HepG2 (cell line): ENCODE measurements at regions not wholly inside any gene's neighbourhood (a gene's known extent, or its start where the extent isn't known, plus 50 kb on each side); places are given as distances from the start of the nearest gene placed in this dataset.
A peak's percentile ranks its signal among the peaks of the same experiment; 100 is the strongest.

ENCODE experiments used
- ATAC-seq: fragments of 200-7000 bp; cut with Tn5 transposase; 3 replicates; pipeline ENCODE4 v1.9.1; 2020; ENCODE audit warnings: mild to moderate bottlenecking, moderate library complexity
- BruUV-seq: library from RNA; stranded (reverse); fragments of 400-500 nt; replicated peaks from 2 replicates; lab custom pipeline; 2021; lab: Mats Ljungman, UMichigan
- CTCF ChIA-PET: fragments of 300-600 bp; formaldehyde crosslinking; extraction: SDS; loops from one replicate; lab custom pipeline; 2021; ENCODE audit warnings: low total read pairs, inconsistent platforms, low intra/inter-chr PET ratio; lab: Yijun Ruan, JAX
- POLR2A ChIA-PET: fragments of 350-600 bp; sonication (Branson Sonifier 250); formaldehyde crosslinking; loops from one replicate; lab custom pipeline; 2020; ENCODE audit warnings: antibody characterized with exemption, inconsistent platforms; lab: Yijun Ruan, JAX
- DNase-seq: peaks from one replicate; pipeline ENCODE4 v3.0.0-alpha.2; 2015; ENCODE audit warnings: low spot score
- FAIRE-seq: peaks from 3 replicates; lab custom pipeline; 2011; peaks lifted over from hg19 to GRCh38; lab: Jason Lieb, UNC
- H2AFZ ChIP-seq: one replicate; pipeline ENCODE4 v1.6.1; 2011; ENCODE audit warnings: low read length, inconsistent platforms
- H3K27ac ChIP-seq: fragments of 300-600 bp; 3 replicates; pipeline ENCODE4 v1.8.0; 2011; ENCODE audit warnings: mixed run types, mild to moderate bottlenecking, mixed read lengths, low read length, inconsistent platforms; ENCODE audit not compliant: insufficient read depth; ENCODE audit errors: extremely low read length
- H3K27me3 ChIP-seq, 2 experiments: fragments of 200-600 bp in 1 of 2; 2 replicates in 1 of 2; 3 replicates in 1 of 2; pipeline versions ENCODE4 v1.6.0 to v1.8.0; 2011; ENCODE audit warnings: low read length in 2 of 2, mild to moderate bottlenecking in 2 of 2, moderate library complexity in 2 of 2, inconsistent platforms in 1 of 2; ENCODE audit not compliant: insufficient read depth in 2 of 2, control insufficient read depth in 1 of 2
- H3K36me3 ChIP-seq, 2 experiments: fragments of 200-600 bp in 1 of 2; replicated peaks in 1 of 2; 2 replicates in 1 of 2; 3 replicates in 1 of 2; pipeline versions ENCODE4 v1.5.1 to v1.8.0; 2011; ENCODE audit warnings: low read length in 2 of 2, inconsistent platforms in 1 of 2; ENCODE audit not compliant: insufficient read depth in 2 of 2, control insufficient read depth in 1 of 2
- H3K4me1 ChIP-seq: 2 replicates; pipeline ENCODE4 v1.5.1; 2012; ENCODE audit warnings: low read length, inconsistent platforms; ENCODE audit not compliant: insufficient read depth
- H3K4me2 ChIP-seq: 2 replicates; pipeline ENCODE4 v1.6.0; 2011; ENCODE audit warnings: low read depth, low read length, inconsistent platforms
- H3K4me3 ChIP-seq, 3 experiments: fragments of 200-600 bp in 1 of 3; sonication (generic), shearing (Covaris generic) in 1 of 3; replicated peaks in 1 of 3; 2 replicates each; pipeline ENCODE4 v1.5.1; 2011 to 2016; ENCODE audit warnings: low read length in 3 of 3, inconsistent platforms in 2 of 3, low read depth in 2 of 3, mild to moderate bottlenecking in 2 of 3, control low read depth in 1 of 3, mixed read lengths in 1 of 3; ENCODE audit not compliant: insufficient read depth in 1 of 3
- H3K79me2 ChIP-seq: one replicate; pipeline ENCODE4 v1.6.1; 2011; ENCODE audit warnings: low read length, inconsistent platforms; ENCODE audit not compliant: insufficient read depth
- H3K9ac ChIP-seq: 2 replicates; pipeline ENCODE4 v1.6.0; 2011; ENCODE audit warnings: mild to moderate bottlenecking, low read depth, low read length, inconsistent platforms; ENCODE audit not compliant: insufficient read depth
- H3K9me3 ChIP-seq: 2 replicates; pipeline ENCODE4 v1.5.1; 2012; ENCODE audit warnings: mild to moderate bottlenecking, low read length
- H4K20me1 ChIP-seq: 2 replicates; pipeline ENCODE4 v1.6.0; 2011; ENCODE audit warnings: inconsistent platforms, mild to moderate bottlenecking, low read length, moderate library complexity; ENCODE audit not compliant: insufficient read depth
- DMTF1 ChIP-seq: sonication (generic); formaldehyde crosslinking; IDR thresholded peaks from 2 replicates; pipeline ENCODE4 v1.4.0; 2020; ENCODE audit warnings: mild to moderate bottlenecking, missing genetic modification reagents
- MAFF ChIP-seq: IDR thresholded peaks from 2 replicates; pipeline ENCODE4 v1.6.1; 2011; ENCODE audit warnings: low read depth, low read length, improper control_type of control experiment
- MAFK ChIP-seq, 2 experiments: IDR thresholded peaks in 1 of 2; conservative IDR thresholded peaks in 1 of 2; 2 replicates each; pipeline ENCODE4 v1.6.1; 2011; ENCODE audit warnings: improper control_type of control experiment in 2 of 2, low read length in 2 of 2
- NKX3-1 ChIP-seq: sonication (generic); formaldehyde crosslinking; IDR thresholded peaks from 2 replicates; pipeline ENCODE4 v1.5.0; 2020; ENCODE audit warnings: missing genetic modification reagents
- PHF21A ChIP-seq: sonication (generic); formaldehyde crosslinking; IDR thresholded peaks from 2 replicates; pipeline ENCODE4 v1.5.0; 2020; ENCODE audit warnings: mild to moderate bottlenecking, missing genetic modification reagents
- TOE1 ChIP-seq: sonication (generic); formaldehyde crosslinking; IDR thresholded peaks from 2 replicates; pipeline ENCODE4 v1.4.0; 2020; ENCODE audit warnings: mild to moderate bottlenecking, missing genetic modification reagents
- ZFP90 ChIP-seq: sonication (generic); formaldehyde crosslinking; IDR thresholded peaks from 2 replicates; pipeline ENCODE4 v1.8.0; 2022; ENCODE audit warnings: missing genetic modification reagents, mild to moderate bottlenecking, inconsistent platforms, borderline replicate concordance
- ZNF256 ChIP-seq: sonication (generic); formaldehyde crosslinking; conservative IDR thresholded peaks from 2 replicates; pipeline ENCODE4 v1.4.0; 2020; ENCODE audit warnings: missing genetic modification reagents
- WGBS: methylation state at CpG from one replicate; pipeline ENCODE4 v1.1.6; 2017; ENCODE audit warnings: low lambda C conversion rate; 5-methylcytosine and 5-hydroxymethylcytosine counted together
- in situ Hi-C: cut with HindIII; loops from 2 replicates; pipeline ENCODE4 v1.10.0; 2017; ENCODE audit warnings: low pct_unique_long_range_greater_than_20kb; ENCODE audit not compliant: extremely low pct_ligation_motif_present
- intact Hi-C: fragments of 100-400 bp; cut with micrococcal nuclease; formaldehyde crosslinking; loops from one replicate; pipeline ENCODE4 v1.10.0; 2022; ENCODE audit not compliant: unreplicated experiment

DNA sequence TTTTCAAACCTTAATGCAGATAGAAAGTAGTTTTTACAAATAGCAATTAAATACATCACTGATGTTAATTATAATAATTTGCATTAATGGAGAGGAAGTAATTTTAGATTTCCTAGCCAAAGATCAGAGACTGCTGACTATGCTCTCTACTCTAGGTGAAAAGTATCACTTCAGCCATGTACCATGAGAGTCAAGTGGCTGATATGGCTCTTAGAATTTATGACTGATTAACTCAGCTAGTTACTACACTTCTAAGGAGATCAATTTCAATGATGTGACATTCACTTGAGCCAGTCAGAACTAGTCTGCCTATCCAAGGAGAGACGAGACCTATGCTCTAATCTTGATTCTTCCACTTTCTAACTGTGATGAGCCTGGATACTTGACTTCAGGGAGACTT lies 405.7 kb upstream of the RORA start (continued):
- no peak for TF ChIP-seq NKX3-1 (CRISPR knock-in tag)
- no peak for TF ChIP-seq DMTF1 (CRISPR knock-in tag)
- TF ChIP-seq ZFP90 (CRISPR knock-in tag) = no peak

- Histone ChIP-seq H3K79me2 (no peaks in the 10 kb centered on the region), H3K27me3 (no peaks in the 10 kb centered on the region; a peak in 1 of 5 replicates), H3K4me3 (no peak overlapping the region), H3K36me3 (no peaks in the 10 kb centered on the region), H3K9ac (no peak overlapping the region), H3K9me3 (no peaks in the 10 kb centered on the region), H3K27ac (no peak overlapping the region), H2AFZ (no peak overlapping the region), H3K4me1 (no peaks in the 10 kb centered on the region), H3K4me2 (no peak overlapping the region), H4K20me1 (no peaks in the 10 kb centered on the region)
- ChIA-PET POLR2A (no interaction called here), CTCF (no interaction called here)
- in situ Hi-C loops (no loop called here), intact Hi-C loops (no loop called here)
- FAIRE-seq (no peak), ATAC-seq (no peak), DNase-seq (no peak)
- 53% methylated on average over 4 of the region's 4 CpGs for WGBS
- BruUV-seq = no TSS peak
- TF ChIP-seq PHF21A (no peak), ZNF256 (CRISPR knock-in tag) (no peak)
These were observed 404.8 kb upstream of the RORA start for GRCh38 chr15:61633951-61634350.

- ChIA-PET POLR2A (no interaction called here), CTCF (no interaction called here)
- Histone ChIP-seq H3K9ac (no peak overlapping the region), H3K4me1 (no peaks in the 10 kb centered on the region), H3K27ac (no peak overlapping the region), H4K20me1 (no peaks in the 10 kb centered on the region), H3K9me3 (no peaks in the 10 kb centered on the region), H2AFZ (no peak overlapping the region), H3K36me3 (no peaks in the 10 kb centered on the region), H3K79me2 (no peaks in the 10 kb centered on the region), H3K27me3 (peaks cover 0 to 2% of the 10 kb centered on the region in 2 experiments; a peak in 1 of 5 replicates), H3K4me2 (no peak overlapping the region), H3K4me3 (no peak overlapping the region)
- no TSS peak for BruUV-seq
- WGBS = 1% methylated on average over 3 of the region's 3 CpGs
- TF ChIP-seq MAFK (conservative IDR thresholded peaks at IDR 0.05 in 1 of 2, IDR thresholded peaks at IDR 0.05 in 1 of 2; ENCODE audit: low read length in 2 of 2) (peak; percentile 61 to 74), MAFF (peak; percentile 54), TOE1 (CRISPR knock-in tag) (no peak)
- intact Hi-C loops (loop anchor here (10.0 kb wide), 1 partner anchor 414 kb away; no protein-coding TSS in a partner anchor), in situ Hi-C loops (no loop called here)
- DNase-seq (no peak), ATAC-seq (no peak), FAIRE-seq (no peak)
These were observed 400.2 kb upstream of the RORA start for GRCh38 chr15:61629269-61629668.
